ENCODE measurements at regions not wholly inside any gene's neighbourhood (a gene's known extent, or its start where the extent isn't known, plus 50 kb on each side); places are given as distances from the start of the nearest gene placed in this dataset.

- TF ChIP-seq FOXP2 (optimal IDR thresholded peaks at IDR 0.05; ENCODE audit: borderline replicate concordance, extremely low read depth, extremely low read length, insufficient read depth), result no peak
- TF ChIP-seq TAF1 (IDR thresholded peaks at IDR 0.05; ENCODE audit: borderline replicate concordance, insufficient read depth, low read length), result no peak
- TF ChIP-seq, protein P1, sequence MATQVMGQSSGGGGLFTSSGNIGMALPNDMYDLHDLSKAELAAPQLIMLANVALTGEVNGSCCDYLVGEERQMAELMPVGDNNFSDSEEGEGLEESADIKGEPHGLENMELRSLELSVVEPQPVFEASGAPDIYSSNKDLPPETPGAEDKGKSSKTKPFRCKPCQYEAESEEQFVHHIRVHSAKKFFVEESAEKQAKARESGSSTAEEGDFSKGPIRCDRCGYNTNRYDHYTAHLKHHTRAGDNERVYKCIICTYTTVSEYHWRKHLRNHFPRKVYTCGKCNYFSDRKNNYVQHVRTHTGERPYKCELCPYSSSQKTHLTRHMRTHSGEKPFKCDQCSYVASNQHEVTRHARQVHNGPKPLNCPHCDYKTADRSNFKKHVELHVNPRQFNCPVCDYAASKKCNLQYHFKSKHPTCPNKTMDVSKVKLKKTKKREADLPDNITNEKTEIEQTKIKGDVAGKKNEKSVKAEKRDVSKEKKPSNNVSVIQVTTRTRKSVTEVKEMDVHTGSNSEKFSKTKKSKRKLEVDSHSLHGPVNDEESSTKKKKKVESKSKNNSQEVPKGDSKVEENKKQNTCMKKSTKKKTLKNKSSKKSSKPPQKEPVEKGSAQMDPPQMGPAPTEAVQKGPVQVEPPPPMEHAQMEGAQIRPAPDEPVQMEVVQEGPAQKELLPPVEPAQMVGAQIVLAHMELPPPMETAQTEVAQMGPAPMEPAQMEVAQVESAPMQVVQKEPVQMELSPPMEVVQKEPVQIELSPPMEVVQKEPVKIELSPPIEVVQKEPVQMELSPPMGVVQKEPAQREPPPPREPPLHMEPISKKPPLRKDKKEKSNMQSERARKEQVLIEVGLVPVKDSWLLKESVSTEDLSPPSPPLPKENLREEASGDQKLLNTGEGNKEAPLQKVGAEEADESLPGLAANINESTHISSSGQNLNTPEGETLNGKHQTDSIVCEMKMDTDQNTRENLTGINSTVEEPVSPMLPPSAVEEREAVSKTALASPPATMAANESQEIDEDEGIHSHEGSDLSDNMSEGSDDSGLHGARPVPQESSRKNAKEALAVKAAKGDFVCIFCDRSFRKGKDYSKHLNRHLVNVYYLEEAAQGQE (IDR thresholded peaks at IDR 0.05; ENCODE audit: insufficient read depth in 1 of 2, low read depth in 2 of 2, low read length in 2 of 2), result no peak
- no peak for TF ChIP-seq SIN3A (IDR thresholded peaks at IDR 0.05; ENCODE audit: borderline replicate concordance, insufficient read depth, low read length)
- no peak for TF ChIP-seq POLR2AphosphoS5 (IDR thresholded peaks at IDR 0.05; ENCODE audit: low read depth, low read length)
Observed at GRCh38 chr16:60586493-60586892, 1449.7 kb downstream of the CDH8 start.

- no peak for TF ChIP-seq SIN3A (IDR thresholded peaks at IDR 0.05; ENCODE audit: borderline replicate concordance, insufficient read depth, low read length)
- TF ChIP-seq POLR2AphosphoS5 (IDR thresholded peaks at IDR 0.05; ENCODE audit: low read depth, low read length), result no peak
- TF ChIP-seq, protein P1 (IDR thresholded peaks at IDR 0.05; ENCODE audit: insufficient read depth in 1 of 2, low read depth in 2 of 2, low read length in 2 of 2), result no peak
Observed at GRCh38 chr16:60582528-60582927, 1453.7 kb downstream of the CDH8 start.

- TF ChIP-seq, protein P1 (IDR thresholded peaks at IDR 0.05; ENCODE audit: insufficient read depth in 1 of 2, low read depth in 2 of 2, low read length in 2 of 2), result no peak
- no peak for TF ChIP-seq FOXP2 (optimal IDR thresholded peaks at IDR 0.05; ENCODE audit: borderline replicate concordance, extremely low read depth, extremely low read length, insufficient read depth)
- no peak for TF ChIP-seq POLR2AphosphoS5 (IDR thresholded peaks at IDR 0.05; ENCODE audit: low read depth, low read length)
- no peak for TF ChIP-seq SIN3A (IDR thresholded peaks at IDR 0.05; ENCODE audit: borderline replicate concordance, insufficient read depth, low read length)
- no peak for TF ChIP-seq TAF1 (IDR thresholded peaks at IDR 0.05; ENCODE audit: borderline replicate concordance, insufficient read depth, low read length)
Observed at GRCh38 chr16:60566901-60567300, 1469.3 kb downstream of the CDH8 start.

- TF ChIP-seq SIN3A (IDR thresholded peaks at IDR 0.05; ENCODE audit: borderline replicate concordance, insufficient read depth, low read length) (no peak), POLR2AphosphoS5 (IDR thresholded peaks at IDR 0.05; ENCODE audit: low read depth, low read length) (no peak), TAF1 (IDR thresholded peaks at IDR 0.05; ENCODE audit: borderline replicate concordance, insufficient read depth, low read length) (no peak), FOXP2 (optimal IDR thresholded peaks at IDR 0.05; ENCODE audit: borderline replicate concordance, extremely low read depth, extremely low read length, insufficient read depth) (no peak)
- TF ChIP-seq, protein P1 (IDR thresholded peaks at IDR 0.05; ENCODE audit: insufficient read depth in 1 of 2, low read depth in 2 of 2, low read length in 2 of 2), result no peak
Observed at GRCh38 chr16:60564588-60564987, 1471.7 kb downstream of the CDH8 start.

DNA sequence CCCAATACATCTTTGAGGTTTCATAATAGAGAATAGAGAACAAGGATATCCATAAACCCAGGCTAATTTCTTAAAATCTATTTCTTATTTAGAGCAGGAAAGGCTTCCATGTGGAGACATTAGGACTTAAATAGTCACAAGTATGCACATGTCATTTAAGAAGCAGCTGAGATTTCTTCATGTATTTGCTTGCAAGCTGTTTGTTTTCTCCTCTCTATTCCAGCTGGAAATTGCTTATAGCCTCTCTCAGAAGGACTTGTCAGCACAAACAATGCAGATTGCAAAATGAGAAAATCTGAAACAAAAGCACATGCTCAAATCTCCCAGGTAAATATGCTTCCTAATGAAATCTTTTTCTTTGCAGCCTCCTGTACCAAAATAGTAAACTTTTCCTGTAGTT, 1473.1 kb downstream of the CDH8 start:
- TF ChIP-seq FOXP2 (optimal IDR thresholded peaks at IDR 0.05; ENCODE audit: borderline replicate concordance, extremely low read depth, extremely low read length, insufficient read depth) (no peak), POLR2AphosphoS5 (IDR thresholded peaks at IDR 0.05; ENCODE audit: low read depth, low read length) (no peak), TAF1 (IDR thresholded peaks at IDR 0.05; ENCODE audit: borderline replicate concordance, insufficient read depth, low read length) (no peak), SIN3A (IDR thresholded peaks at IDR 0.05; ENCODE audit: borderline replicate concordance, insufficient read depth, low read length) (no peak)
- TF ChIP-seq, protein P1 (IDR thresholded peaks at IDR 0.05; ENCODE audit: insufficient read depth in 1 of 2, low read depth in 2 of 2, low read length in 2 of 2), result no peak

Data from PFSK-1 (cell line).